Stomach (tissue), 8 donors: ENCODE measurements at regions not wholly inside any gene's neighbourhood (a gene's known extent, or its start where the extent isn't known, plus 50 kb on each side); places are given as distances from the start of the nearest gene placed in this dataset.

ENCODE experiments used
- DNase-seq, 2 donors: peaks; one replicate each; pipeline versions ENCODE4 v3.0.0 to v3.0.0-alpha.2; 2013 to 2019
- H3K27ac ChIP-seq, 5 donors: fragments of 200-600 bp in 4 of 5; sonication (generic) in 4 of 5; one replicate each; pipeline ENCODE4 v1.5.1; 2013 to 2019; ENCODE audit warnings: mild to moderate bottlenecking in 1 of 5, moderate library complexity in 1 of 5
- H3K27me3 ChIP-seq, 3 donors: fragments of 200-600 bp; sonication (generic); one replicate each; pipeline ENCODE4 v1.5.1; 2017 to 2019; ENCODE audit warnings: mixed run types in 1 of 3
- H3K36me3 ChIP-seq, 4 donors: fragments of 200-600 bp; sonication (generic); 1 replicate in 3 of 4; 2 replicates in 1 of 4; pipeline ENCODE4 v1.5.1; 2016 to 2019
- H3K4me1 ChIP-seq, 4 donors: fragments of 200-600 bp; sonication (generic); one replicate each; pipeline ENCODE4 v1.5.1; 2016 to 2019
- H3K4me3 ChIP-seq, 4 donors: fragments of 200-600 bp; sonication (generic) in 3 of 4; one replicate each; pipeline ENCODE4 v1.5.1; 2016 to 2019; ENCODE audit warnings: mild to moderate bottlenecking in 1 of 4
- H3K9me3 ChIP-seq, 4 donors: fragments of 200-600 bp; sonication (generic); one replicate each; pipeline ENCODE4 v1.5.1; 2016 to 2019
- CTCF ChIP-seq, 7 experiments: fragments of 450-650 bp in 4 of 7; fragments of 200-600 bp in 3 of 7; sonication (generic) in 3 of 7; IDR thresholded peaks; one replicate each; pipeline ENCODE4 v1.5.1; 2016 to 2019; ENCODE audit warnings: antibody characterized with exemption in 7 of 7, control low read depth in 2 of 7, mild to moderate bottlenecking in 1 of 7
- EP300 ChIP-seq: sonication (generic); formaldehyde crosslinking; IDR thresholded peaks from one replicate; pipeline ENCODE4 v1.6.1; 2017; ENCODE audit warnings: antibody characterized with exemption
- POLR2A ChIP-seq, 4 donors: fragments of 450-650 bp; IDR thresholded peaks; one replicate each; pipeline ENCODE4 v1.6.1; 2016; ENCODE audit warnings: antibody characterized with exemption in 4 of 4, control low read depth in 2 of 4, mild to moderate bottlenecking in 1 of 4, moderate library complexity in 1 of 4
- POLR2AphosphoS5 ChIP-seq, 3 donors: sonication (generic); formaldehyde crosslinking; IDR thresholded peaks; one replicate each; pipeline ENCODE4 v1.6.1; 2016; ENCODE audit warnings: antibody characterized with exemption in 3 of 3
- WGBS, 5 donors: extraction: QIAGEN DNeasy Blood & Tissue Kit in 3 of 5; methylation state at CpG; one replicate each; pipeline versions ENCODE4 v1.1.5 to v1.1.7; 2013 to 2018; 5-methylcytosine and 5-hydroxymethylcytosine counted together
- intact Hi-C: fragments of 100-400 bp; cut with DNase I; formaldehyde crosslinking; loops from one replicate; pipeline ENCODE4 v1.15.1; 2023; ENCODE audit warnings: low total_unique reads
- donor health status: healthy with polysubstance abuse.
- donor health status: Bipolar disorder and iron deficiency.
- donor health status: healthy.

GRCh38 chr10:131737543-131738395 is 163.0 kb upstream of the PPP2R2D start:
- 76 to 84% (median 78%) methylated on average over 15 to 18 of the region's 18 CpGs for WGBS, 5 donors
- TF ChIP-seq EP300 (no peak), POLR2A (IDR thresholded peaks at IDR 0.05) (no peak), CTCF (IDR thresholded peaks at IDR 0.05) (no peak), POLR2AphosphoS5 (IDR thresholded peaks at IDR 0.05) (no peak)
- intact Hi-C loops: no loop called here
- Histone ChIP-seq H3K27me3 (peaks cover 0 to 36% (median 3%) of the 10 kb centered on the region in 3 donors), H3K27ac (no peak overlapping the region), H3K4me1 (no peaks in the 10 kb centered on the region), H3K4me3 (no peak overlapping the region), H3K36me3 (no peaks in the 10 kb centered on the region), H3K9me3 (peaks cover 0 to 7% (median 6%) of the 10 kb centered on the region in 4 donors)
- peak in 1 of 2 donors; percentile 17 for DNase-seq

GRCh38 chr10:131738396-131738735 is 162.4 kb upstream of the PPP2R2D start:
- no peaks in the 10 kb centered on the region for H3K4me1 ChIP-seq
- no peak overlapping the region for H3K27ac ChIP-seq
- WGBS, 5 donors: 48 to 64% (median 50%) methylated on average over 11 of the region's 11 CpGs
- H3K9me3 ChIP-seq: peaks cover 0 to 3% (median 2%) of the 10 kb centered on the region in 4 donors
- H3K4me3 ChIP-seq: no peak overlapping the region
- intact Hi-C loops: no loop called here
- DNase-seq: peak in 1 of 2 donors; percentile 10
- H3K36me3 ChIP-seq: no peaks in the 10 kb centered on the region
- H3K27me3 ChIP-seq: peaks cover 0 to 42% (median 6%) of the 10 kb centered on the region in 3 donors
- no peak for TF ChIP-seq POLR2AphosphoS5 (IDR thresholded peaks at IDR 0.05)
- TF ChIP-seq POLR2A (IDR thresholded peaks at IDR 0.05): no peak
- no peak for TF ChIP-seq CTCF (IDR thresholded peaks at IDR 0.05)
- TF ChIP-seq EP300: no peak

- Histone ChIP-seq H3K4me3 (no peak overlapping the region), H3K27ac (no peak overlapping the region), H3K9me3 (no peaks in the 10 kb centered on the region), H3K4me1 (peaks cover 0 to 5% (median 2%) of the 10 kb centered on the region in 4 donors), H3K27me3 (peaks cover 0 to 51% (median 12%) of the 10 kb centered on the region in 3 donors), H3K36me3 (no peaks in the 10 kb centered on the region)
- DNase-seq: peak; percentile 0 to 17
- WGBS, 5 donors: 51 to 60% (median 57%) methylated on average over 10 of the region's 10 CpGs
- intact Hi-C loops: no loop called here
- no peak for TF ChIP-seq POLR2AphosphoS5 (IDR thresholded peaks at IDR 0.05)
- TF ChIP-seq CTCF (IDR thresholded peaks at IDR 0.05): no peak
- no peak for TF ChIP-seq POLR2A (IDR thresholded peaks at IDR 0.05)
- no peak for TF ChIP-seq EP300
These were observed 161.6 kb upstream of the PPP2R2D start for GRCh38 chr10:131739206-131739605.

GRCh38 chr10:131742500-131742951 is 158.3 kb upstream of the PPP2R2D start:
- no peak overlapping the region for H3K27ac ChIP-seq
- DNase-seq: no peak
- no peak for TF ChIP-seq EP300
- TF ChIP-seq POLR2A (IDR thresholded peaks at IDR 0.05): no peak
- no peak for TF ChIP-seq POLR2AphosphoS5 (IDR thresholded peaks at IDR 0.05)
- TF ChIP-seq CTCF (IDR thresholded peaks at IDR 0.05): no peak
- intact Hi-C loops: no loop called here
- 89 to 91% (median 90%) methylated on average over 17 of the region's 17 CpGs for WGBS, 5 donors
- peaks cover 0 to 5% (median 2%) of the 10 kb centered on the region in 4 donors for H3K4me1 ChIP-seq
- peaks cover 0 to 73% (median 16%) of the 10 kb centered on the region in 3 donors for H3K27me3 ChIP-seq
- no peaks in the 10 kb centered on the region for H3K9me3 ChIP-seq
- no peaks in the 10 kb centered on the region for H3K36me3 ChIP-seq
- H3K4me3 ChIP-seq: no peak overlapping the region
